ENCODE measurements at regions not wholly inside any gene's neighbourhood (a gene's known extent, or its start where the extent isn't known, plus 50 kb on each side); places are given as distances from the start of the nearest gene placed in this dataset.
A peak's percentile ranks its signal among the peaks of the same experiment; 100 is the strongest.

DNA sequence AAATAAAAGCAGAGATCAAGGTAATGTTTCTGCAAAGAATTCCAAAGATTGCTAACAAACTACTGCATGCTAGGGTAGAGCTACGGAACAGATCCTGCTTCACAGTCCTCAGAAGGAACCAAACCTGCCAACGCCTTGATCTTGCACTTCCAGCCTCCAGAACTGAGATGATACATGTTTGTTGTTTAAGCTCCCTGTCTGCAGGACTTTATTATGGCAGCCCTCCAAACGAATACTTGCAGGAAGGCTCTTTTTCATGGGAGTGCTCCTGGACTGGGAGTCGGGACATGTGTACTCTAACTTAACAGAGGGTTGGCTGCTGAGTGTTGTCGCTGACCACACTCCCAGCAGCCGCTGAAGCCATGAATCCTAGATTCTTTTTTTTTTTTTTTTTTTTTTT lies 808.8 kb upstream of the EEF2KMT start:
- no peak overlapping the region for H3K27ac Mint-ChIP-seq
- H3K36me3 Mint-ChIP-seq (ENCODE audit: low read depth): no peaks in the 10 kb centered on the region
- peaks cover 12% of the 10 kb centered on the region for H3K27me3 Mint-ChIP-seq (ENCODE audit: low read depth)
- no peak overlapping the region for H3K4me3 Mint-ChIP-seq
- H3K9me3 Mint-ChIP-seq: no peaks in the 10 kb centered on the region
- TF ChIP-seq, protein P1, sequence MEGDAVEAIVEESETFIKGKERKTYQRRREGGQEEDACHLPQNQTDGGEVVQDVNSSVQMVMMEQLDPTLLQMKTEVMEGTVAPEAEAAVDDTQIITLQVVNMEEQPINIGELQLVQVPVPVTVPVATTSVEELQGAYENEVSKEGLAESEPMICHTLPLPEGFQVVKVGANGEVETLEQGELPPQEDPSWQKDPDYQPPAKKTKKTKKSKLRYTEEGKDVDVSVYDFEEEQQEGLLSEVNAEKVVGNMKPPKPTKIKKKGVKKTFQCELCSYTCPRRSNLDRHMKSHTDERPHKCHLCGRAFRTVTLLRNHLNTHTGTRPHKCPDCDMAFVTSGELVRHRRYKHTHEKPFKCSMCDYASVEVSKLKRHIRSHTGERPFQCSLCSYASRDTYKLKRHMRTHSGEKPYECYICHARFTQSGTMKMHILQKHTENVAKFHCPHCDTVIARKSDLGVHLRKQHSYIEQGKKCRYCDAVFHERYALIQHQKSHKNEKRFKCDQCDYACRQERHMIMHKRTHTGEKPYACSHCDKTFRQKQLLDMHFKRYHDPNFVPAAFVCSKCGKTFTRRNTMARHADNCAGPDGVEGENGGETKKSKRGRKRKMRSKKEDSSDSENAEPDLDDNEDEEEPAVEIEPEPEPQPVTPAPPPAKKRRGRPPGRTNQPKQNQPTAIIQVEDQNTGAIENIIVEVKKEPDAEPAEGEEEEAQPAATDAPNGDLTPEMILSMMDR (IDR thresholded peaks at IDR 0.05; ENCODE audit: unreplicated experiment in 3 of 3): no peak
- no peaks in the 10 kb centered on the region for H3K4me1 Mint-ChIP-seq

DNA sequence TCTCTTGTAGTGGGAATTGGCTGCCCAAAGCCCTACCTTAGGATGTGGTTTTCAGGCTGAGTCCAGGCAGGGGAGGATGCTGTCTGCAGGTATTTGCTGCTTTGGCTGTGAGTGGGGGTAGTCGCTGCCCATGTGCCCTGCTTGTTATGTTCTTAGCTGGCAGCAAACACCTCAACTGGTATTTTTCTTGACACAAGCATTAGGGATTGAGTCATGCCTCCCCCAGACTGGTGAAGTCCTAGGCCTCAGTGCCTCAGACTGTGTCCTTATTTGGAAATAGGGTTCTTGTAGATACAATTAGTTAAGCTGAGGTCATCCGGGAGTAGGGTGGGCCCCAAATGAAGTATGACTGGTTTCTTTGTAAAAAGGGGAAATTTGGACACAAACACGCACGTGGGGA lies 808.3 kb upstream of the EEF2KMT start:
- Mint-ChIP-seq H3K36me3 (ENCODE audit: low read depth) (no peaks in the 10 kb centered on the region), H3K27ac (no peak overlapping the region), H3K4me1 (no peaks in the 10 kb centered on the region), H3K27me3 (ENCODE audit: low read depth) (peaks cover 14% of the 10 kb centered on the region), H3K4me3 (no peak overlapping the region), H3K9me3 (no peaks in the 10 kb centered on the region)
- TF ChIP-seq, protein P1 (IDR thresholded peaks at IDR 0.05; ENCODE audit: unreplicated experiment in 3 of 3): no peak

DNA sequence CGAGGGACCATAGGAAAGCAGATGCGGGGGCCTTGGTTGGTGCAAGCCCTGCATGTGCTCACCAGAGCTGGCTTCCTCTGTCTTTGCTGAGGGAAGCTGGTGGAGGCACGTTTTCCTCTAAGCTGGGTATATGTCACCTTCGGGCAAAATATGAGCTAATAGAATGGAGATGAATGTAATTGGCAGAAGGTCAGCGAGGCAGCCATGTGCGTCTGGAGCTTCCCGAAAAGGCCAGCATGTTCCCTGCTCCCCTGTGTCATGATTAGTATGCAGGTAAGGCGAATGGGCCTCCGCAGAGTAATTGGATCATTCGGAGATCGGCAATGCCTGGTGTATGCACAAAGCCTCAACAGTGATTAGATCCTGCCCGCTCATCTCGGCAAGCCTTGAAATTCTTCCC lies 806.2 kb upstream of the EEF2KMT start:
- TF ChIP-seq, protein P1 (IDR thresholded peaks at IDR 0.05; ENCODE audit: unreplicated experiment in 3 of 3): no peak
- H3K4me1 Mint-ChIP-seq: no peaks in the 10 kb centered on the region
- H3K27ac Mint-ChIP-seq: no peak overlapping the region
- H3K27me3 Mint-ChIP-seq (ENCODE audit: low read depth): peaks cover 14% of the 10 kb centered on the region
- H3K4me3 Mint-ChIP-seq: no peak overlapping the region
- no peaks in the 10 kb centered on the region for H3K9me3 Mint-ChIP-seq
- H3K36me3 Mint-ChIP-seq (ENCODE audit: low read depth): no peaks in the 10 kb centered on the region

DNA sequence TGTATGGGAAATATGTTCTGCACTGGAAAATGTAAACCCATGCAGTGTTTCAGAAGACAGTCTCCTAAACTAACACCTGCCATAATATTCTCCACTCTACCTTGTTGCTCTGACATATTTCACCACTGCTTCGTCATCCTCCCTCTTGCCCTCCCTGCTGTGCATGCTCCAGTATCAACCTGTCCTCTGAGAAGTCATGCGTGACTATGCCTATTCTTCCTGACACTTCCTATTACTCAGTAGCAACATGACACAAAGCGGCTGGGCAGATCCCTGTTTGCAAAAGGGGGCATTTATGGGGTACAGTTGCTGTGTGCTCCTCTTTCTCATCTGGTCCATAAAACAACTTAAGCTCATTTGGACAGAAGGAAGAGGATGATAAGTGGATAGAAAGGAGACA lies 805.6 kb upstream of the EEF2KMT start:
- no peaks in the 10 kb centered on the region for H3K9me3 Mint-ChIP-seq
- peaks cover 14% of the 10 kb centered on the region for H3K27me3 Mint-ChIP-seq (ENCODE audit: low read depth)
- H3K4me1 Mint-ChIP-seq: no peaks in the 10 kb centered on the region
- no peaks in the 10 kb centered on the region for H3K36me3 Mint-ChIP-seq (ENCODE audit: low read depth)
- no peak overlapping the region for H3K27ac Mint-ChIP-seq
- TF ChIP-seq, protein P1 (IDR thresholded peaks at IDR 0.05; ENCODE audit: unreplicated experiment in 3 of 3): no peak
- H3K4me3 Mint-ChIP-seq: no peak overlapping the region

DNA sequence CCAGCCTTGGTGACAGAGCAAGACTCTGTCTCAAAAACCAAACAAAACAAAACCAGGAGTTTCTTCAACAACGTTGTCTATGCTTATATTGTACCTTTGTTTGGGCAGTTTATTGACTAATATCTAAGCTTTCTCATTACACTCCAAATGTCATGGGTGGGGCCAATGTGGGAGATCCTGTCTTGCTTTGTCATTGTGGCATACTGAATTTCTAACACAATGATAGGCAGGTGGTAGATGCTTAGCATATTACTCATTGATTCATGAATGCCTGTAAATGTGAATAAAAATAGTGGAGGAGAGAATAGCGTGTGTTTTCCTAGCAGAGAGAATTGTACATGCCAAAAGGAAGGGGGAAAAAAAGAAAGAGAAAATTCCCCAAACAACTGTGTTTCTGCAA lies 802.5 kb upstream of the EEF2KMT start:
- H3K9me3 Mint-ChIP-seq: no peaks in the 10 kb centered on the region

DNA sequence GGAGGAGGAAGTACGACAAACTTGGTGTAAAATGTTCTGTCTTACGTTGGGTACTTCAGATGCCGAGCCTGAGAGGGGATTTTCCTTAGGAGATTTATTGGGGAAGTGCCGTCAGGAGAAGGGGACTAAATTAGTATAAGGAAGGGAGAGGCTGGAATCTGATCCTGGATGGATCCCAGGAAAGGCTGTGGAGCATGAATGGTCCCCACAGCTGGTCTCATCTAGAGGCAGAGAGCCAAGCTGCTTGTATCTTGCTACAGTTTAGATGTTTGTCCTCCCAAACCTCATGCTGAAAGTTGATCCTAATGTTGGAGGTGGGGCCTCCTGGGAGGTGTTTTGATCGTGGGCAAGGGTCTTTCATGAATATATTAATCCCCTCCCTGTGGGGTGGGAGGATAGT lies 798.4 kb upstream of the EEF2KMT start:
- Mint-ChIP-seq H3K9me3 (no peaks in the 10 kb centered on the region), H3K27ac (peak overlapping the region in 1 of 3 experiments; percentile 18), H3K4me3 (no peak overlapping the region), H3K4me1 (peaks cover 21% of the 10 kb centered on the region), H3K36me3 (ENCODE audit: low read depth) (no peaks in the 10 kb centered on the region), H3K27me3 (ENCODE audit: low read depth) (peaks cover 10% of the 10 kb centered on the region)
- TF ChIP-seq, protein P1 (IDR thresholded peaks at IDR 0.05; ENCODE audit: unreplicated experiment in 3 of 3): no peak

More for the DNA sequence above, 802.5 kb upstream of the EEF2KMT start:
- H3K27me3 Mint-ChIP-seq (ENCODE audit: low read depth): peaks cover 14% of the 10 kb centered on the region
- no peak overlapping the region for H3K27ac Mint-ChIP-seq
- TF ChIP-seq, protein P1 (IDR thresholded peaks at IDR 0.05; ENCODE audit: unreplicated experiment in 3 of 3): no peak
- no peak overlapping the region for H3K4me3 Mint-ChIP-seq
- peaks cover 14% of the 10 kb centered on the region for H3K4me1 Mint-ChIP-seq
- H3K36me3 Mint-ChIP-seq (ENCODE audit: low read depth): no peaks in the 10 kb centered on the region

All from nephron (organoid).